Lung (tissue), 11 donors: ENCODE measurements at regions not wholly inside any gene's neighbourhood (a gene's known extent, or its start where the extent isn't known, plus 50 kb on each side); places are given as distances from the start of the nearest gene placed in this dataset.

Experiments
- ATAC-seq: fragments of 200-7000 bp; cut with Tn5 transposase; one replicate; pipeline ENCODE4 v1.9.1; 2020; ENCODE audit warnings: moderate number of reproducible peaks; ENCODE audit not compliant: insufficient read depth, low FRiP score
- DNase-seq, 3 donors: peaks; one replicate each; pipeline ENCODE4 v3.0.0-alpha.2; 2013 to 2017
- H3K27ac ChIP-seq, 2 donors: one replicate each; pipeline ENCODE4 v1.5.1; 2013; ENCODE audit warnings: mild to moderate bottlenecking in 2 of 2, moderate library complexity in 2 of 2, control low read depth in 1 of 2, inconsistent platforms in 1 of 2, low read depth in 1 of 2, low read length in 1 of 2
- H3K27me3 ChIP-seq, 3 donors: one replicate each; pipeline ENCODE4 v1.5.1; 2013; ENCODE audit warnings: low read length in 2 of 3; ENCODE audit not compliant: control insufficient read depth in 3 of 3, insufficient read depth in 3 of 3
- H3K36me3 ChIP-seq, 4 donors: one replicate each; pipeline ENCODE4 v1.5.1; 2013; ENCODE audit warnings: low read length in 4 of 4, mild to moderate bottlenecking in 1 of 4, moderate library complexity in 1 of 4; ENCODE audit not compliant: control insufficient read depth in 4 of 4, insufficient read depth in 4 of 4
- H3K4me1 ChIP-seq, 5 donors: one replicate each; pipeline ENCODE4 v1.5.1; 2013; ENCODE audit warnings: low read length in 5 of 5, mild to moderate bottlenecking in 2 of 5, moderate library complexity in 1 of 5; ENCODE audit not compliant: control insufficient read depth in 5 of 5, insufficient read depth in 5 of 5
- H3K4me3 ChIP-seq: one replicate; pipeline ENCODE4 v1.5.1; 2013; ENCODE audit warnings: mild to moderate bottlenecking, control low read depth, moderate library complexity
- H3K9ac ChIP-seq, 2 donors: one replicate each; pipeline ENCODE4 v1.5.1; 2013; ENCODE audit warnings: low read length in 2 of 2, control low read depth in 1 of 2; ENCODE audit not compliant: insufficient read depth in 1 of 2
- H3K9me3 ChIP-seq, 4 donors: one replicate each; pipeline ENCODE4 v1.5.1; 2013; ENCODE audit warnings: low read length in 3 of 4, mild to moderate bottlenecking in 1 of 4, moderate library complexity in 1 of 4; ENCODE audit not compliant: control insufficient read depth in 4 of 4, insufficient read depth in 3 of 4
- WGBS, 2 donors: extraction: QIAGEN DNeasy Blood & Tissue Kit; methylation state at CpG; one replicate each; pipeline ENCODE4 v1.1.7; 2013; 5-methylcytosine and 5-hydroxymethylcytosine counted together
- TF ChIP-seq, protein P1 (sequence below): IDR thresholded peaks from 2 replicates; pipeline ENCODE4 v1.5.1; 2012; ENCODE audit warnings: mild to moderate bottlenecking; ENCODE audit errors: control extremely low read depth, extremely low read depth
- donor health status: control.
- donor health status: control.
- donor health status: Bipolar disorder and iron deficiency.
- donor health status: healthy.
- donor health status: DM: yes; HTN: yes; CAD: no.

DNA sequence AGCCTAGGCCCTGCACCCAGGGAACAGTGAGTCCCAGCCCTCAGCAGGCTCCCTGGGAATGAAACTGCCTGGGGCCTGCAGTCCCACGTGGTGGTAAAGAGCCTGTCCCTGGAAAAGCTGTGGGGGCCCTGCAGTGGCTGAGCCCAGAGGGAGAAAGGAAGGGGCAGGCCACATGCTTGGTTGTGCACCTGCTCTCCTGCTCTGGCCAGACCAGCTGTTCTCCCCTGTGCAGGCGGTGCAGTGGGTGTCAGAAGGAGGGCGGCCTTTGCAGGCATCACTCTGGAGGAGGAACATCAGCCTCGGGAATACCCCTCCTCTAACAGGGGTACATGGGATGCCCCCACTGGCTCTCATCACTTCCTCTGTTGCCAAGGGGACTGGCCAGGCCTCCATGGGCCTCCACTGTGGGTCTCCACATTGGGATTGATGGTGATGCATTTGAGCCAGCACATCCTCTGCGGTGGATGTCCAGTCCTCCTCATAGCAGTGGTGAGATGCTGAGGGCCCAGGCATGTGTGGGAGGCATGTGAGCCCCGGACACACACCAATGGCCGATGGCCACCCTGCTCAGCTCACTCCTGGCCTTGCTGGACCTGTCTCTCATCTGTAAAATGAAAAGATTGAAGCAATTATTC, 690.4 kb downstream of the BRD1 start:
- WGBS, 2 donors = 83 to 88% methylated on average over 7 of the region's 7 CpGs
- TF ChIP-seq, protein P1, sequence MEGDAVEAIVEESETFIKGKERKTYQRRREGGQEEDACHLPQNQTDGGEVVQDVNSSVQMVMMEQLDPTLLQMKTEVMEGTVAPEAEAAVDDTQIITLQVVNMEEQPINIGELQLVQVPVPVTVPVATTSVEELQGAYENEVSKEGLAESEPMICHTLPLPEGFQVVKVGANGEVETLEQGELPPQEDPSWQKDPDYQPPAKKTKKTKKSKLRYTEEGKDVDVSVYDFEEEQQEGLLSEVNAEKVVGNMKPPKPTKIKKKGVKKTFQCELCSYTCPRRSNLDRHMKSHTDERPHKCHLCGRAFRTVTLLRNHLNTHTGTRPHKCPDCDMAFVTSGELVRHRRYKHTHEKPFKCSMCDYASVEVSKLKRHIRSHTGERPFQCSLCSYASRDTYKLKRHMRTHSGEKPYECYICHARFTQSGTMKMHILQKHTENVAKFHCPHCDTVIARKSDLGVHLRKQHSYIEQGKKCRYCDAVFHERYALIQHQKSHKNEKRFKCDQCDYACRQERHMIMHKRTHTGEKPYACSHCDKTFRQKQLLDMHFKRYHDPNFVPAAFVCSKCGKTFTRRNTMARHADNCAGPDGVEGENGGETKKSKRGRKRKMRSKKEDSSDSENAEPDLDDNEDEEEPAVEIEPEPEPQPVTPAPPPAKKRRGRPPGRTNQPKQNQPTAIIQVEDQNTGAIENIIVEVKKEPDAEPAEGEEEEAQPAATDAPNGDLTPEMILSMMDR = no peak
- no peak overlapping the region for H3K4me3 ChIP-seq
- H3K27ac ChIP-seq = no peak overlapping the region
- peaks cover 0 to 3% (median 2%) of the 10 kb centered on the region in 3 donors for H3K27me3 ChIP-seq
- H3K36me3 ChIP-seq = no peaks in the 10 kb centered on the region
- no peak overlapping the region for H3K9ac ChIP-seq
- H3K9me3 ChIP-seq = peaks cover 0 to 6% (median 0%) of the 10 kb centered on the region in 4 donors
- no peak for ATAC-seq
- no peaks in the 10 kb centered on the region for H3K4me1 ChIP-seq
- no peak for DNase-seq

DNA sequence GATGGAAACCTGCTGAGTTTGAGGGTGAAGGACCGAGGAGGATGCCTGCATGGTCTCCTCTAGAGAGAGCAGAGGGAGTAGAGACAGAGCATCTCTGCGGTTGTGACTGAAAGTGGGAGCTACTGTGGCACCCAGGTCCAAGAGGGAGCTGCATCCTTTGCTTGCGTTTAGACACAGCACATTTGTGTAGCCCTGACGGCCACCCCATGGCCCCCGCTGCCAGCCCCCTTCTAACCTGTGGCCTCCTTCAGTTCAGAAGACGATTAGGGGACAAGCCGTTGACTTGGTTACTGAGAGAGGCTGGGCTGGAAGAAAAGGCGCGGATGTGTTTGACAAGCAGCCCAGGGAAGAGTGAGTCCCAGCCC, 690.9 kb downstream of the BRD1 start:
- TF ChIP-seq, protein P1 = no peak
- H3K4me1 ChIP-seq = no peaks in the 10 kb centered on the region
- peaks cover 0 to 5% (median 0%) of the 10 kb centered on the region in 4 donors for H3K9me3 ChIP-seq
- no peaks in the 10 kb centered on the region for H3K36me3 ChIP-seq
- no peak overlapping the region for H3K27ac ChIP-seq
- no peak overlapping the region for H3K9ac ChIP-seq
- 88 to 90% methylated on average over 9 of the region's 9 CpGs for WGBS, 2 donors
- peaks cover 0 to 3% (median 2%) of the 10 kb centered on the region in 3 donors for H3K27me3 ChIP-seq
- H3K4me3 ChIP-seq = no peak overlapping the region
- ATAC-seq (no peak), DNase-seq (no peak)

DNA sequence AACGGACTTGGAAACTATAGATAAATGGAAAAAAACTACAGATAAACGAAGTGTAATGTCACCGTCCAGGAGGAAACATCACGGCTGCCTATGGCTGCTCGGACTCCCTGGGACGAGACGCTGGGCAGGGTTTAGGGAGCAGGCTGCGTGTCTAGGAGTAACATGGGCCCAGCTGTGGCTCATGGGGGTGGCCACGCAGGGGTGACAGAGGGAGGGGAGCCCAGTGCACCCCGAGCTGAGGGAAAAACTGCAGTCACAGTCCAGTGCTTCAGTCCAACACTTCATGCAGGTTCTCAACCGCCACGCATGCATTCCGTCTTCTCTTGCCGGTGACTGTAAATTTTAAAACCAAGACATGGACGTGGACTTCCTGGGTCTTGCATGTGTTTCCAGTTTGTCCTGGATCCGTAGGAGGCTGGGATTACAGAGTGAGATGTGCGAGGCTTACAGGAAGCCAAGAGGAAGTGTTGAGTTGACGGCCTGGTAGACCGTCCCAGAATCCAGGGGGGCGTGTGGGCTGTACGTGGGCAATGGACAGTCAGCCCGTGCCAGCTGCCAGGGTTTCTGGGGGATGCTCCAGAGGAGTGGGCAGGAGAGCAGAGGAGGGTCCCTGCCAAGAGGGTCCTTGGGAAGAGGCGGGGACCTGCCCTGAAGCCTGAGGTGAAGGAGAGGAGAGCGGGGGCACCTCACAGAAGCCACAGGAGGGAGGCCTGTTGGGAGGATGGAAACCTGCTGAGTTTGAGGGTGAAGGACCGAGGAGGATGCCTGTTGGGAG, 691.4 kb downstream of the BRD1 start:
- TF ChIP-seq, protein P1 = no peak
- Histone ChIP-seq H3K9me3 (peaks cover 0 to 4% (median 0%) of the 10 kb centered on the region in 4 donors), H3K27ac (no peak overlapping the region), H3K36me3 (no peaks in the 10 kb centered on the region), H3K27me3 (peaks cover 0 to 3% (median 2%) of the 10 kb centered on the region in 3 donors), H3K9ac (no peak overlapping the region), H3K4me3 (no peak overlapping the region), H3K4me1 (no peaks in the 10 kb centered on the region)
- no peak for ATAC-seq
- 72 to 76% methylated on average over 25 of the region's 25 CpGs for WGBS, 2 donors
- DNase-seq = no peak
